Fibroblast of the aortic adventitia (primary cell): ENCODE measurements at regions not wholly inside any gene's neighbourhood (a gene's known extent, or its start where the extent isn't known, plus 50 kb on each side); places are given as distances from the start of the nearest gene placed in this dataset.

Experiments used
- DNase-seq: peaks from one replicate; pipeline ENCODE4 v3.0.0-alpha.2; 2010; ENCODE audit warnings: low read depth
- H3K4me3 ChIP-seq: 2 replicates; pipeline ENCODE4 v1.5.1; 2011; ENCODE audit warnings: low read depth, mild to moderate bottlenecking, control low read depth, low read length, moderate library complexity
- CTCF ChIP-seq: IDR thresholded peaks from 2 replicates; pipeline ENCODE4 v1.5.1; 2011; ENCODE audit warnings: mild to moderate bottlenecking, low read length, control low read depth, inconsistent platforms; ENCODE audit not compliant: insufficient read depth

DNA sequence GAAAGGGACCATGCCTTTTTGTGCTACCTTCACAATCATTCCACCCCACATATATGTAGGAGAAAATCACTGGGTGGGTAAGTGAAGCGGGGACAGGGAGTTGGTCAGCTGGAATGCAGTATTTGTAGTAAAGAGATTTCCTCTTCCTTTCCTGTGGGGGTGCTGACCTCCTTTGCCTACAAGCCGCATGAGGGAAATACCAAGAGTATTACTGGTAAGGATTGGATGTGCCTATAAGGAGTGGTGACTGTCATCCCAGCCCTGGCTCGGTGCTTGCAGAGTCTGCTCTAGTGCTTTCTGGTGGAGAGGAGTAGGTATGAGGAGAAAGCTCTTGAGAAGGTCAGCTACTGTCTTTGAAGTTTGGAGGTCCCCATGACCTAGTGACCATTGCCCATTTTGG, 324.6 kb downstream of the HRH4 start:
- no peak for TF ChIP-seq CTCF
- DNase-seq, result no peak
- no peak overlapping the region for H3K4me3 ChIP-seq

DNA sequence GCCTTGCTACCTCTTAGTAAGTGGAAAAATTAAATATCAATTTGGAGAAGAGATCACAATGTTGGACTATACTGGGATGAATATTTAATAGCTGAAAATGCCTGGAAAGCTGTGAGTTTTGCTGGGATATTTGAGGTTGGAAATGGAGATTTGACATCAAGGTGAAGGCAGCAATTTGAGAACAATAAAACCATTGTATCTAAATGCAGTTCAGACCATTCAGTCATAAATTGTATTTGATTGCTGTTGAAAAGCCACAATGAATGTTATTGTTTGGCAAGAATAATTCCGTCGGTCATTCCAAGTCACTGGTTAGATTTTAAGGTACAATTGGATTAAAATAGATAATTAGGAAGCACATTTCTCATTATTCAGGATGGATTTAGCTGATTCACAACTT, 325.6 kb downstream of the HRH4 start:
- no peak for TF ChIP-seq CTCF
- DNase-seq, result no peak
- H3K4me3 ChIP-seq, result no peak overlapping the region

DNA sequence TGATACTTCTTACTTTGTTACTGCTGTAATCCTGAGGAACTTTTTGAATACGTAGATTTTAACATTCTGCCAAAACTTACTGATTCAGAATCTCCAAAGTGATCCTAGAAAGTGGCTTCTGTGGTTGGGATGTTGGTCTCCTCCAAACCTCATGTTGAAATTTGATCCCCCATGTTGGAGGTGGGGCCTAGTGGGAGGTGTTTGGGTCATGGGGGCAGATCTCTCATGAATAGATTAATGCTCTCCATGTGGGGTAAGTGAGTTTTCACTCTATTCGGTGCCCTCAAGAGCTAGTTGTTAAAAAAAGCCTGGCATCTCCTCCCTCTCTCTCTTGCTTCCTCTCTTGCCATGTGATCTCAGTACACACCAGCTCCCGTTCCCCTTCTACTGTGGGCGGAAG, 329.9 kb downstream of the HRH4 start:
- H3K4me3 ChIP-seq, result no peak overlapping the region
- TF ChIP-seq CTCF, result no peak
- DNase-seq, result no peak

- no peak overlapping the region for H3K4me3 ChIP-seq
- no peak for TF ChIP-seq CTCF
- DNase-seq, result peak; percentile 2
Measured at GRCh38 chr18:24791751-24792545, 331.5 kb downstream of the HRH4 start.

- no peak overlapping the region for H3K4me3 ChIP-seq
- TF ChIP-seq CTCF, result no peak
- no peak for DNase-seq
Measured at GRCh38 chr18:24793742-24794141, 333.3 kb downstream of the HRH4 start.

- no peak overlapping the region for H3K4me3 ChIP-seq
- TF ChIP-seq CTCF, result no peak
- no peak for DNase-seq
Measured at GRCh38 chr18:24795129-24795528, 334.7 kb downstream of the HRH4 start.

DNA sequence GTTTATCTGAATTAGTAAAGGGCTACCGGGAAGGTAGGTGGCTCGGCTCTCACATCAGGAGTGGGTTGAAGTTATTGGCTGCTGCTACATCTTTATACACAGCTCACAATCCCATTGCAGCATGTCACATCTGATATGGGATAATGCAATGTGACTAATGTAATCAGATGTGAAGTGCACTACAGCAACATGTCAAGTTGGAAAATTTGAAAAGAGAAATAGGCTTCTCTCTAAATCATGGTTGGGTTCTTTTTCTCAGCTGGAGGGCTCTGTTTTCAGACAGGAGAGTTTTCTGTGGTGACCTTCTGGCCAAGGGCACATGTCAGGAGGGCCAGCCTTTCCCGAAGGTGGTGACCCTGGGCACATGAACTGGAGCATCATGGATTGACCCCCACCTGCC, 337.5 kb downstream of the HRH4 start:
- no peak for DNase-seq
- no peak for TF ChIP-seq CTCF
- H3K4me3 ChIP-seq, result no peak overlapping the region
